Gastroesophageal sphincter (tissue), 3 donors: ENCODE measurements at regions not wholly inside any gene's neighbourhood (a gene's known extent, or its start where the extent isn't known, plus 50 kb on each side); places are given as distances from the start of the nearest gene placed in this dataset.

Experiments
- CTCF ChIP-seq, 4 experiments: fragments of 200-600 bp in 2 of 4; fragments of 450-650 bp in 2 of 4; sonication (generic) in 1 of 4; IDR thresholded peaks; one replicate each; pipeline ENCODE4 v1.5.1; 2017 to 2019; ENCODE audit warnings: antibody characterized with exemption in 4 of 4, mild to moderate bottlenecking in 2 of 4, moderate library complexity in 2 of 4
- POLR2A ChIP-seq, 2 donors: fragments of 450-650 bp; IDR thresholded peaks; one replicate each; pipeline ENCODE4 v1.6.1; 2017; ENCODE audit warnings: antibody characterized with exemption in 2 of 2, mild to moderate bottlenecking in 2 of 2, moderate library complexity in 1 of 2
- POLR2AphosphoS5 ChIP-seq: sonication (generic); formaldehyde crosslinking; IDR thresholded peaks from one replicate; pipeline ENCODE4 v1.6.1; 2017; ENCODE audit warnings: antibody characterized with exemption

GRCh38 chr5:39801306-39801705, 376.5 kb upstream of the DAB2 start:
- no peak for TF ChIP-seq POLR2A (IDR thresholded peaks at IDR 0.05)
- TF ChIP-seq CTCF (IDR thresholded peaks at IDR 0.05) = no peak
- TF ChIP-seq POLR2AphosphoS5 = no peak
